Activated CD8-positive, alpha-beta T cell treated with anti-CD3 and anti-CD28 coated beads, Interleukin-2, amount 10 ng/mL, durations not matched to agents 7 days and 5 days (primary cell): ENCODE measurements at regions not wholly inside any gene's neighbourhood (a gene's known extent, or its start where the extent isn't known, plus 50 kb on each side); places are given as distances from the start of the nearest gene placed in this dataset.

Experiments used
- ATAC-seq: fragments of 150-1000 bp; cut with Tn5 transposase; one replicate; pipeline ENCODE4 v1.10.0; 2021; ENCODE audit warnings: moderate library complexity
- CTCF ChIA-PET: fragments of 350-600 bp; sonication (Branson Sonifier 250); formaldehyde crosslinking; loops from one replicate; lab custom pipeline; 2021; ENCODE audit warnings: antibody characterized with exemption; lab: Charles Lee
- POLR2A ChIA-PET: fragments of 350-600 bp; sonication (Branson Sonifier 250); formaldehyde crosslinking; loops from one replicate; lab custom pipeline; 2021; ENCODE audit warnings: antibody characterized with exemption; lab: Charles Lee
- DNase-seq: peaks from one replicate; pipeline ENCODE4 v3.0.0-alpha.2; 2020
- H3K27ac Mint-ChIP-seq: one replicate; pipeline ENCODE4 v1.8.0; 2021; ENCODE audit warnings: mild to moderate bottlenecking, mixed read lengths
- H3K27me3 Mint-ChIP-seq: one replicate; pipeline ENCODE4 v1.8.0; 2021; ENCODE audit warnings: low read depth, mixed read lengths
- H3K36me3 Mint-ChIP-seq: one replicate; pipeline ENCODE4 v1.8.0; 2021; ENCODE audit warnings: low read depth, mixed read lengths
- H3K4me1 Mint-ChIP-seq: one replicate; pipeline ENCODE4 v1.8.0; 2021; ENCODE audit warnings: low read depth, mixed read lengths
- H3K4me3 Mint-ChIP-seq: one replicate; pipeline ENCODE4 v1.8.0; 2021; ENCODE audit warnings: mild to moderate bottlenecking, mixed read lengths
- H3K9me3 Mint-ChIP-seq: one replicate; pipeline ENCODE4 v1.8.0; 2022; ENCODE audit warnings: mixed read lengths; ENCODE audit not compliant: insufficient read depth

DNA sequence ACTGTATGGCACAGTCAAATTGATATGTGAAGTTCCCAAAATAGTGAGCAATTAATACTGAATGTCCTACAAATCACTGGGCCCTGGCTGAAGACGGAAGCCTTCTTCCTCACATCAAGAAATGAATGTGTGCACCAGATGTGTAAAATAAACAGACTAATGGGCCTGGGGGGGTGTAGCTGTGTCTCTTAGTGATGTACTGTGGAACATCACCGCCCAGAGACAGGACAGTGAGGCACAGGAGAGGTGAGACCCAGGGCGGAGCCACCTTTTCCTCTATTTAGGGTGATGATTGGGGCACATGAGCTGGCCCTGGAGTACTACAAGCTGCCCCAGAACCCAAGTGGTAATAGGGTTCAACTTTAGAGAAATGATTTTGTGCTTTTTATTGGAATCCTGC lies 368.5 kb upstream of the ARID1B start:
- ChIA-PET POLR2A (no interaction called here), CTCF (interaction anchor here (0.7 kb wide), 1 partner anchor 580 kb away, joined by 3 read pairs; no protein-coding TSS in a partner anchor)
- H3K9me3 Mint-ChIP-seq, result peaks cover 7% of the 10 kb centered on the region
- no peak for ATAC-seq
- H3K27ac Mint-ChIP-seq, result no peak overlapping the region
- no peaks in the 10 kb centered on the region for H3K36me3 Mint-ChIP-seq
- H3K4me1 Mint-ChIP-seq, result no peaks in the 10 kb centered on the region
- no peak overlapping the region for H3K4me3 Mint-ChIP-seq
- peaks cover 14% of the 10 kb centered on the region for H3K27me3 Mint-ChIP-seq
- no peak for DNase-seq

GRCh38 chr6:156407334-156407733 lies 369.8 kb upstream of the ARID1B start:
- H3K4me3 Mint-ChIP-seq, result no peak overlapping the region
- ATAC-seq, result no peak
- peaks cover 20% of the 10 kb centered on the region for H3K27me3 Mint-ChIP-seq
- CTCF ChIA-PET, result no interaction called here
- no peak overlapping the region for H3K27ac Mint-ChIP-seq
- no peaks in the 10 kb centered on the region for H3K36me3 Mint-ChIP-seq
- POLR2A ChIA-PET, result interaction anchor here (0.6 kb wide), 1 partner anchor 1256 kb away, joined by 3 read pairs; no protein-coding TSS in a partner anchor
- no peaks in the 10 kb centered on the region for H3K4me1 Mint-ChIP-seq
- H3K9me3 Mint-ChIP-seq, result peaks cover 5% of the 10 kb centered on the region
- no peak for DNase-seq

GRCh38 chr6:156406688-156407087 lies 370.5 kb upstream of the ARID1B start:
- Mint-ChIP-seq H3K9me3 (peaks cover 5% of the 10 kb centered on the region), H3K27ac (no peak overlapping the region), H3K4me1 (no peaks in the 10 kb centered on the region), H3K27me3 (peaks cover 25% of the 10 kb centered on the region), H3K36me3 (no peaks in the 10 kb centered on the region), H3K4me3 (no peak overlapping the region)
- ChIA-PET CTCF (no interaction called here), POLR2A (interaction anchor here (0.6 kb wide), 1 partner anchor 1256 kb away, joined by 3 read pairs; no protein-coding TSS in a partner anchor)
- DNase-seq (no peak), ATAC-seq (no peak)

DNA sequence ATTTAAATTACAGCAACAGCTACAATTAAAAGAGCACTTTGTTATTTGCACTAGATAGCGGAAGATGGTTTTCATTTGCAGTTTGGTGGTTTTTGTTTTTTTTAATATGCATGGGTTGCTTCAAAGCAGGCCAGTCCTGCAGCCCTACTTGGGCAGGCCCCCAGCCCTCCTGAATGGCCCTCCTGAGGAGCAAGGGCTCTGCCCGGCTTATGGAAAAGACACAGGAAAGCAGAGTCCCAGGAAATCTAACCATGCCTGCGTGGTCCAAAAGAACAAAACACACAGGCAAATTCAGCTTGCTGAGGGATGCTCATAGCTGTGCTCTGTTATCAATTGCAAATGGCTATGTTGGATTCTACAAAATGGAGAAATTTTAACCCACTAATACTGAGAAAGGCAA lies 371.1 kb upstream of the ARID1B start:
- Mint-ChIP-seq H3K4me3 (no peak overlapping the region), H3K27ac (no peak overlapping the region), H3K4me1 (no peaks in the 10 kb centered on the region), H3K27me3 (peaks cover 28% of the 10 kb centered on the region), H3K9me3 (peaks cover 5% of the 10 kb centered on the region), H3K36me3 (no peaks in the 10 kb centered on the region)
- POLR2A ChIA-PET, result no interaction called here
- DNase-seq, result no peak
- CTCF ChIA-PET, result no interaction called here
- ATAC-seq, result no peak

DNA sequence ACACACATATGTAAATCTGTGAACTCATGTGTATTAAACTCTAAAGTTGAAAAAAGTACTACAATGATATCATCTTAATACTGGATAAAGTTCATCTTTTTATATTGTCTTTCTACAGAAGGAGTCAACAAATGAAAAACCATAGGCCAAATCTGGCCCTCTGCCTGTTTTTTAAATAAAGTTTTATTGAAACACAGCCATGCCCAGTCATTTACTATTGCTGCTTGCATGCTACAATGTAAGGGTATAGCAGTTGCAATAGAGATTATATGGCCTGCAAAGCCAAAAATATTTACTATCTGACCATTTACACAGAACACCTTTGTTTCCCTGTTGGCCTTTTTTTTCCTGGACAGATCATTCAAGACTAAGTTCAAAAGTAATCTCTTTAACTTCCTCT lies 374.6 kb upstream of the ARID1B start:
- Mint-ChIP-seq H3K36me3 (no peaks in the 10 kb centered on the region), H3K4me3 (no peak overlapping the region), H3K9me3 (peaks cover 5% of the 10 kb centered on the region), H3K4me1 (no peaks in the 10 kb centered on the region), H3K27ac (no peak overlapping the region), H3K27me3 (peaks cover 49% of the 10 kb centered on the region)
- ATAC-seq (no peak), DNase-seq (no peak)
- CTCF ChIA-PET, result no interaction called here
- POLR2A ChIA-PET, result no interaction called here

- ChIA-PET CTCF (no interaction called here), POLR2A (no interaction called here)
- no peak for ATAC-seq
- Mint-ChIP-seq H3K36me3 (no peaks in the 10 kb centered on the region), H3K4me1 (peaks cover 2% of the 10 kb centered on the region), H3K9me3 (peaks cover 5% of the 10 kb centered on the region), H3K27ac (no peak overlapping the region), H3K27me3 (peaks cover 49% of the 10 kb centered on the region), H3K4me3 (no peak overlapping the region)
- DNase-seq, result no peak
Measured at GRCh38 chr6:156402227-156402626, 375.0 kb upstream of the ARID1B start.

DNA sequence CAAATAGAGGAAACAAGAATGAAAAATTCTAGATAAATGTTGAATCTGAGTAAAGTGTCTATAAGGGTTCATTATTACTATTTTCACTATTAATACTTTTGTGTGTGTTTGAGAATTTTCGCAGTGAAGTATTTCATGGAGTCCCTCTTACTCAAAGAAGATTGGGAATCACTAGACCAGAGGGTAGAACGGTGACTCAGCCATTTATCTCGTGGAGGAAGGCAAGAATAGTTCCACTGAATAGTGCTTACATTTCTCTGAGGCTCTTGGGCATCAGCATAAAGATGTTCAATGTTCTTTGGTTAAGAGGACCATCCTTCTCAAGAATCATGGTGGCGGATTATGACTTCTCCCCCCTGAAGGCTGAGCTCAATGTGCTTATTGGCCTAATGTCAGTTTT lies 376.7 kb upstream of the ARID1B start:
- Mint-ChIP-seq H3K4me1 (peaks cover 15% of the 10 kb centered on the region), H3K27me3 (peaks cover 52% of the 10 kb centered on the region), H3K27ac (no peak overlapping the region), H3K36me3 (no peaks in the 10 kb centered on the region), H3K4me3 (no peak overlapping the region), H3K9me3 (peaks cover 5% of the 10 kb centered on the region)
- CTCF ChIA-PET, result no interaction called here
- DNase-seq, result no peak
- POLR2A ChIA-PET, result no interaction called here
- ATAC-seq, result no peak

DNA sequence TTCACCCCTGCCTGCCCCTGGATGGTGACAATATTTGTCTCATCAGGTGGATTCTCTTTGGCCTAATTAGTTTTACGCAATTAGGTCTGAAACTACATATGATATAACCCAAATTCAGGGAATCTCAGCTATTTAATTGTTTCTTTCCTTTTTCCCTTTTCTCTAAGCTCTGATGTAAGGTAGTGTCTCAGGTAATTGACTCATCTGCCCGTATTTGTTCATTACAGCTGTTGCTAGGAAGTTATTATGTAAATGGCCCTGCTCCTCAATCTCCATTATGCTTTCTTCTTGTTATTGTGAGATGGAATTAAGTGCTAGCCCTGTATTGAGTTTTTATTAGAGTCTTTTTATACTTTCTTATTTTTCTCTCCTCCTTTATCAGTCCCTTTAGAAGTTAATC lies 378.2 kb upstream of the ARID1B start:
- no peak for DNase-seq
- no peak overlapping the region for H3K4me3 Mint-ChIP-seq
- H3K27me3 Mint-ChIP-seq, result peaks cover 59% of the 10 kb centered on the region

GRCh38 chr6:156398371-156398770 lies 378.8 kb upstream of the ARID1B start:
- ATAC-seq (no peak), DNase-seq (no peak)
- Mint-ChIP-seq H3K4me1 (peaks cover 20% of the 10 kb centered on the region), H3K36me3 (no peaks in the 10 kb centered on the region), H3K27ac (no peak overlapping the region), H3K27me3 (peaks cover 59% of the 10 kb centered on the region), H3K4me3 (no peak overlapping the region), H3K9me3 (no peaks in the 10 kb centered on the region)
- CTCF ChIA-PET, result no interaction called here
- POLR2A ChIA-PET, result no interaction called here

More for the DNA sequence above, 378.2 kb upstream of the ARID1B start:
- Mint-ChIP-seq H3K36me3 (no peaks in the 10 kb centered on the region), H3K9me3 (peaks cover 4% of the 10 kb centered on the region), H3K4me1 (peaks cover 20% of the 10 kb centered on the region), H3K27ac (no peak overlapping the region)
- ChIA-PET CTCF (no interaction called here), POLR2A (no interaction called here)
- no peak for ATAC-seq

- Mint-ChIP-seq H3K27ac (no peak overlapping the region), H3K36me3 (no peaks in the 10 kb centered on the region), H3K27me3 (peaks cover 67% of the 10 kb centered on the region), H3K4me3 (peak overlapping the region; percentile 57), H3K4me1 (peaks cover 20% of the 10 kb centered on the region), H3K9me3 (no peaks in the 10 kb centered on the region)
- POLR2A ChIA-PET, result no interaction called here
- DNase-seq (no peak), ATAC-seq (peak; percentile 56)
- CTCF ChIA-PET, result interaction anchor here (1.9 kb wide), 1 partner anchor 8 kb away, joined by 4 read pairs; no protein-coding TSS in a partner anchor
Measured at GRCh38 chr6:156396791-156397418, 380.3 kb upstream of the ARID1B start.

DNA sequence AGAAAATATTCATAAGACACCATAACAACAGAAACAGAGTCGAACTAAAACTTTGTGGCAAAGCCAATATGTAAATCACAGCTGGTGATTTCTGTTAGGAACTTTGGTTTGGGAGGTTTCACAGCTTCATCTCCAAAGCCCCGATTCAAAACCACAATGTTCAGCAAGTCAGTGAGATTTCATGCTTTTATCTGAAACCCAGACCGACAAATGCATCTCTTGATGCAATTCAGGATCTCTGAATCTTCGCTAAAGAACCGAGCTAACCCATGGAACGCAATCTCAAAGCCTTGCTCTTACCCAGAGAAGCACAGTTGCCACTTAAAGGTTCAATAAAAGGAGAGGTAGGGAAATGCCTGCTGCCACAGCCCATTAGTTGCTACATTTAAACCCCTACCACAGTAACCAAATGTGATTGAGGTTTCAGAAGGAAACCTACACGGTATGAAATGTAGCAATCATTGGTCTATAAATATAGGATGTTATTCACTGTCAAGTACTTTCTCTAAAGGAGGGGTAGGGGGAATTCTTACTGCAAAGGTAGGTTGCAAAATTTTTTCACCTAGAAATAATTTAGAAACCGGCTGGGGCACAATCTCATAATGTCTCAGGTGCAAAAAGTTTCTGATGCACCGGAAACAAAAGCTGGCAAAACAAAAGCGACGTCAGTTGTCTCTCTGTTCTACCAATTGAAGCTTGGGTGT lies 381.0 kb upstream of the ARID1B start:
- H3K27ac Mint-ChIP-seq, result peak overlapping the region; percentile 31
- peaks cover 66% of the 10 kb centered on the region for H3K27me3 Mint-ChIP-seq
- ATAC-seq (peak; percentile 70), DNase-seq (peak; percentile 33)
- H3K4me3 Mint-ChIP-seq, result peak overlapping the region; percentile 57
- POLR2A ChIA-PET, result no interaction called here
- H3K4me1 Mint-ChIP-seq, result peaks cover 20% of the 10 kb centered on the region
- H3K9me3 Mint-ChIP-seq, result no peaks in the 10 kb centered on the region
- CTCF ChIA-PET, result interaction anchor here (1.9 kb wide), 1 partner anchor 8 kb away, joined by 4 read pairs; no protein-coding TSS in a partner anchor
- no peaks in the 10 kb centered on the region for H3K36me3 Mint-ChIP-seq

DNA sequence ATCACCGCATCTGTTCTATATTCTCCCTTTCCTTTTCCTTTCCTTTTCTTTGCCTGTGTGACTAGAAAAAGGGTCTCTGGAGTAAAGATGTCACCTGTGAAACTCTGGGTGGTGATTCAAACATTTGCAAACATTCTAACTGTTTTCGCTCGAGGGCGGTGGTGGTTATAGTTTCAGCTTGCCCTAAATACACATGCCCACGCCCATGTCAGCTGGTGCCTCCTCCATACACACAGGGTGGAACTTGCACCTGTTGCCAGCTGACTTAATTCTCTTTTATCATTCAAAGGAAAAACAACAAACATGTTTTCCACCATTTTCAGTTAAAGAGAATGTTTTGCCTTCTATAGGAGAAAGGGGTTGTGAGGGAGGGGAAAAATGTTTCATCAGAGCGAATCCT lies 381.9 kb upstream of the ARID1B start:
- H3K9me3 Mint-ChIP-seq, result no peaks in the 10 kb centered on the region
- no peak for ATAC-seq
- H3K27ac Mint-ChIP-seq, result no peak overlapping the region
- no peak for DNase-seq
- peaks cover 20% of the 10 kb centered on the region for H3K4me1 Mint-ChIP-seq
- POLR2A ChIA-PET, result no interaction called here
- CTCF ChIA-PET, result interaction anchor here (1.9 kb wide), 1 partner anchor 9 kb away, joined by 4 read pairs; no protein-coding TSS in a partner anchor
- H3K4me3 Mint-ChIP-seq, result no peak overlapping the region
- H3K36me3 Mint-ChIP-seq, result no peaks in the 10 kb centered on the region
- H3K27me3 Mint-ChIP-seq, result peaks cover 58% of the 10 kb centered on the region
